Fibroblast of mammary gland (primary cell): ENCODE measurements at regions not wholly inside any gene's neighbourhood (a gene's known extent, or its start where the extent isn't known, plus 50 kb on each side); places are given as distances from the start of the nearest gene placed in this dataset.

ENCODE experiments used
- DNase-seq: peaks from one replicate; pipeline ENCODE4 v3.0.0-alpha.2; 2010; ENCODE audit warnings: low read depth
- H3K4me3 ChIP-seq: 2 replicates; pipeline ENCODE4 v1.5.1; 2011; ENCODE audit warnings: low read depth, mild to moderate bottlenecking, low read length, moderate library complexity; ENCODE audit not compliant: control insufficient read depth
- TF ChIP-seq, protein P1 (sequence below): conservative IDR thresholded peaks from 2 replicates; pipeline ENCODE4 v1.5.1; 2011; ENCODE audit warnings: low read depth, low read length, inconsistent platforms; ENCODE audit not compliant: control insufficient read depth, insufficient read depth

DNA sequence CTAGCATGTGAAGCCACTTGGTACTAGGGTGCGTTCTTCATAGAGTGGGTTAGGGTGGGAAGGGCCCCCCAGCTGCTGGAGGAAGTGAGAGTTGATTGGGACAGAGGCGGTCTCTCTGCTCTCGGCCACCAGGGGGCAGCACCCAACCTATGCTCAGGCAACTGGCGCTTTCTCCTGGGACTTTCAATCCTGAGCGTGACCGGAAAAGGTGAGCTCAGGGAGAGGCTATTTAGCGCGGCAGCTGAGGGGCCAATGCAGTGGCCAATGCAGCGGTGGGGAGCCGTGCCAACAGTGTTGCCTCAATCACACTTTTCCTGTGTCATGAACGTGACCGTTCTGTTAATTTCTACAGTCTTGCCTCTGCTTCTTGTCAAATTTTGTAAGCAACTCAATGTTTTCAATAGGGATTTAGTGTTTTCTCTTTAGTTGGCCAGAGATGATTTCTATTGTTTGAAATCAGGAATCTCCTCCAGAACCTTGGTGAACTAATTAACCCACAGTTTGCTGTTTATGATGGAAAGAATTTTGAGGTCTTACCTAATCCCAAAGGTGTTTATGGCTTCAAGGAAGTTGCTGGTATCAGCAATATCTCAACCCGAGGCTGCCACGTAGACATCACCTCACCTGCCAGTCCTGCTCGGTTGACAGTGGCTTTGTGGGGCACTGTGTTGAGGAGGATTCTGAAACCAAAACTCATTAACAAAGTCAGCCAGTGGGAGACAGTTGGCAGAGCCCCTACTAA, 67.9 kb upstream of the PDZD8 start:
- TF ChIP-seq, protein P1, sequence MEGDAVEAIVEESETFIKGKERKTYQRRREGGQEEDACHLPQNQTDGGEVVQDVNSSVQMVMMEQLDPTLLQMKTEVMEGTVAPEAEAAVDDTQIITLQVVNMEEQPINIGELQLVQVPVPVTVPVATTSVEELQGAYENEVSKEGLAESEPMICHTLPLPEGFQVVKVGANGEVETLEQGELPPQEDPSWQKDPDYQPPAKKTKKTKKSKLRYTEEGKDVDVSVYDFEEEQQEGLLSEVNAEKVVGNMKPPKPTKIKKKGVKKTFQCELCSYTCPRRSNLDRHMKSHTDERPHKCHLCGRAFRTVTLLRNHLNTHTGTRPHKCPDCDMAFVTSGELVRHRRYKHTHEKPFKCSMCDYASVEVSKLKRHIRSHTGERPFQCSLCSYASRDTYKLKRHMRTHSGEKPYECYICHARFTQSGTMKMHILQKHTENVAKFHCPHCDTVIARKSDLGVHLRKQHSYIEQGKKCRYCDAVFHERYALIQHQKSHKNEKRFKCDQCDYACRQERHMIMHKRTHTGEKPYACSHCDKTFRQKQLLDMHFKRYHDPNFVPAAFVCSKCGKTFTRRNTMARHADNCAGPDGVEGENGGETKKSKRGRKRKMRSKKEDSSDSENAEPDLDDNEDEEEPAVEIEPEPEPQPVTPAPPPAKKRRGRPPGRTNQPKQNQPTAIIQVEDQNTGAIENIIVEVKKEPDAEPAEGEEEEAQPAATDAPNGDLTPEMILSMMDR = peak; percentile 83
- DNase-seq = peak; percentile 74
- no peak overlapping the region for H3K4me3 ChIP-seq

DNA sequence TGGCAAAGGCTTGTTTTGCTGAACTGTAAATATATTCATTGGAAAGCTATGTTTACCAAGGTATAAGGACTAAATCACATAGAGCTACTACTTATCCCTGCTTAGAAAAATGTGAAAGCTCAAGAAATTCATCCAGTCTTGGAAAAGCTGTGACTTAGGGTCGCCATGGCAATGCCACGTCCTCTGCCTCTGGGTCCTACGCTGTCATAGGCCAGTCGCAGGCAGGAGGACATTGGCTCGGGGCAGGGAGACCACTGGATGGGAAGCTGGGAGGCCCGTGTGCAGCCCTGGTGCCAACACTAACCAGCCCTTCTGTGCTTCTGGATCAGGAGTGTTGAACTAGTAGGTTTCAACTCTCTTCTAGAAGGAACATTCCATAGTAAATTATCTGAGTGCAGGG, 67.3 kb upstream of the PDZD8 start:
- no peak for DNase-seq
- TF ChIP-seq, protein P1 = no peak
- no peak overlapping the region for H3K4me3 ChIP-seq

DNA sequence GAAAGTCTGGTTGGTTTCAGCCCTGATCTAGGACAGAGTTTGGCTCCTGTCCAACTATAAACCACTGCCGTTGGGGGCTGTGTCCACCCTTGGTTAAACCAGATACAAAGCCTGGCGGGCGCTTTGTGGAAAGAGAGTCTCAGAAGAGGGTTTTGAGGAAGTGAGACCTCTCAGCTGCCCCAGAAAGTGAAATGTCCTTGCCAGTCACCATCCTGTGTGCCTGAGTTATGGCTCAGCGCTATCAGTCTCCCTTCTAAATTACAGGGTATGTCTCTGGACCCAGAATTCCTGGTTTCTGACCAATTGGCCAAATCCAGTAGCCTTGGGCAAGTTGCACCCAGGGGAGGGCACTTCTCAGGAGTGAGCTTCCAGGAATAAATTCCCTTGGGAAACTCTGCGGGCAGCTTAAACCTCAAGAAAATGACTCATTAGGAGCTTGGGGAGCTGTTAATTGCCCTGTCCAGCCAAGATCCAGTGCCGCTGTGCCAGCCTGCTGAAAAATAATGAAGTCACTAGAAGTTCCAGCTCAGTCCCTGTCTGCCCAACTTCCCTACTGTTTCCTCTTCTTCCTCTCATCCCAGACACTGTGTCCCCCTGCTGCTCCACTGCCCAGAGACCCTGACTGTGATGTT, 66.7 kb upstream of the PDZD8 start:
- TF ChIP-seq, protein P1 = no peak
- DNase-seq = peak; percentile 94
- H3K4me3 ChIP-seq = no peak overlapping the region

DNA sequence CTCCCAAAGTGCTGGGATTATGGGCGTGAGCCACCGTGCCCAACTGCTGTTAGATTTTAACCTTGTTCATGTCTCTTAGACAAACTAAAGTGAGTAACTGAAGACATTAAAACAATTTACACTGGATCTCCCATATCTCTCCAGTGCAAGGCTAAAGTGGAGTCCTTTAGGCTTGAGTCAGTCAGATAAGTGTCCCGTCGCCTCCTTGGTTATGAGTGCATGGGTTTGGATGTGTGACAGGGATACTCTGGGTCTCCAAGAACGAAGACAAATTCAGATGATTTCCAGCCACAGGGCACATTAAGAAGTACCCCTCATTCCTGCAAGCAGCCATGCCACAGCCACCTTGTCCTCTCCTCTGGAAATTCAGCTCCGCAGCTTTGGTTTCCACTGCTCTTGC, 66.1 kb upstream of the PDZD8 start:
- TF ChIP-seq, protein P1 = no peak
- DNase-seq = no peak
- H3K4me3 ChIP-seq = no peak overlapping the region

DNA sequence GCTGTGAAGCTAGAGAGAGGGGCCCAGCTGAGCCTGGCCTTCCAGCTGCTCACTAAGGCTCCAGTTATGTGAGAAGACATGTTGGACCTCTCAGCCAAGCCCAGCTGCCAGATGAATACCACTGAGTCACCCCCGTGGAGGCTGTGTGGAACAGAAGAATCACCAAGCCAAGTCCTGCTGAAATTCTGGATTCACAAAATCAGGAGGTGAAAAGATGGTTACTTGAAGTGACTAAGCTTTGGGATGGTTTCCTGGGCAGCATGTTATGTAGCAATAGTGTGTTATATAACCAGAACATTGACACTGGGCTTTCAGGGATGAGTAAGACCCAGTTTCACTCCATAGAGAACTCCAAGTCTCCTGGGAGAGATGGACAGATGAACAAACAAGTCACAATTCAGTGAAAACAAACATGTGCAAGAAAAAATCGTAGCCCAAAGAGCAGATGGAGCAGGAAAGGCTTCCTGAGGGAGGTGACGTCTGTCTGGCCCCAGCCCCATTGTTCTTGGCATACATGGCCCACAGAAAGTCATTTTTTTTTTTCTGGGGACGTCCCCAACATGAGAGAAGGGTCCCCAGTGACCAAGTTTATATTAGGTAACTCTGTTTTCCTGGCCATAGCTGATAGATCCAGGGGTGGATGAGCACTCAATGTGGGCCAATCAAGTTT, 64.1 kb upstream of the PDZD8 start:
- peak; percentile 99 for DNase-seq

DNA sequence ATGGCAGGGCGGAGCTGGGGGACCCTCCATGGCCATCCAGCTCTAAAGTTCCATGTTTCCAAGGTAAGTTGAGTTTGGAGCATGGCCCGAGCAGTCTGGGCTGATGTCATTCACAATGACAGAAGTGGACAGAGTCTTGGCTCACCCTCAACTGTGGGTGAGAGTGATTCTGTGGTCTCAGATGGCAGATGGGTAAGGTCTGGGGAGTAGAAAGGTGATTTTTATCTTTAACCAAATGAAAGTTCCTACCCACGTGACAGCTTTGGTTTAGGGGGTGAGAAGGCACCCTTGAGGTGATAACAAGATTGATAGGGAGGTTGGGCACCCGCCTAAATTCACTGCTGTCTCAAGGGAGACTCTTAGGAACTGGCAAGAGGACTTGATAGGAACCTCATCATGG, 57.6 kb upstream of the PDZD8 start:
- no peak overlapping the region for H3K4me3 ChIP-seq
- no peak for DNase-seq
- TF ChIP-seq, protein P1 = no peak

More for the DNA sequence above, 64.1 kb upstream of the PDZD8 start:
- TF ChIP-seq, protein P1 = no peak
- H3K4me3 ChIP-seq = no peak overlapping the region
